ENCODE measurements at regions not wholly inside any gene's neighbourhood (a gene's known extent, or its start where the extent isn't known, plus 50 kb on each side); places are given as distances from the start of the nearest gene placed in this dataset.

DNA sequence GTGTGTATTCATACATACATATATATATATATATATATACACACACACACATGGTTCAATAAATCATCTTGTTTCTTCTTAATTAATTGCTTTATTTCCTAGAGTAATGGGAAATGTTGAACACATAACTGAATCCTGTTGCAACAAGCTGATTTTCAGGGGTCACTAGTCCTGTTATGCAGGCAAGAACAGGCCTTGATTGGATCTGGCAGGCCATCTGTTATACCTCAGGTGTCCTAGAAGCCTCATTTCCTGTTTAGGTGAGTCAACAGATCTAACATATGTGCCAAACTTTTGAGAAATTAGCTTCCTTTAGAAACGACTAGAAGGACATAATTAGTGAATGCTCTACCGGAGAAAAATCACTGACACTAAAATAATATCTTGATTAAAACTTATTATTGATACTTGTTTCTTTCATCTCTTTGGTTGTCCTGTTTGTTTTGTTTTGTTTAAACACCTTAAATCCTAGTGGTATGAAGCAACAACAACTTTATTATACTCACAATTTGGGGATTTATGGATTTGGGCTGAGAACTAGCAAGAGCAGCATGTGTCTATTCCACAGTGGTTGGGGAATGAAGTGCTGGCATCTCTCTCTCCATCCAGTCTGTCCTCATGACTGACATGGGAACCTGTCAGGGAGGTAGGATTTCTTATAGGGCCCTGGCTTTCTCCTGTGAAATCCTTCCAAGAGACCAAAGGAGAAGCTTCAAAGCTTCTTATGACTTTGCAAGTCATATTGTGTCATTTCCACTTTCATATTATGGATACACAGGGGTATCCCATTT is 552.6 kb downstream of the NSUN3 start:
- DNase-seq: no peak
- no peaks in the 10 kb centered on the region for H3K36me3 ChIP-seq
- no peaks in the 10 kb centered on the region for H3K27me3 ChIP-seq (ENCODE audit: low read depth)
- H3K27ac ChIP-seq (replicated peaks): no peak overlapping the region
- H3K9me3 ChIP-seq (replicated peaks): no peaks in the 10 kb centered on the region
- intact Hi-C loops (cut with micrococcal nuclease): no loop called here
- no peaks in the 10 kb centered on the region for H3K4me1 ChIP-seq
- H3K4me3 ChIP-seq: no peak overlapping the region
- TF ChIP-seq, protein P1, sequence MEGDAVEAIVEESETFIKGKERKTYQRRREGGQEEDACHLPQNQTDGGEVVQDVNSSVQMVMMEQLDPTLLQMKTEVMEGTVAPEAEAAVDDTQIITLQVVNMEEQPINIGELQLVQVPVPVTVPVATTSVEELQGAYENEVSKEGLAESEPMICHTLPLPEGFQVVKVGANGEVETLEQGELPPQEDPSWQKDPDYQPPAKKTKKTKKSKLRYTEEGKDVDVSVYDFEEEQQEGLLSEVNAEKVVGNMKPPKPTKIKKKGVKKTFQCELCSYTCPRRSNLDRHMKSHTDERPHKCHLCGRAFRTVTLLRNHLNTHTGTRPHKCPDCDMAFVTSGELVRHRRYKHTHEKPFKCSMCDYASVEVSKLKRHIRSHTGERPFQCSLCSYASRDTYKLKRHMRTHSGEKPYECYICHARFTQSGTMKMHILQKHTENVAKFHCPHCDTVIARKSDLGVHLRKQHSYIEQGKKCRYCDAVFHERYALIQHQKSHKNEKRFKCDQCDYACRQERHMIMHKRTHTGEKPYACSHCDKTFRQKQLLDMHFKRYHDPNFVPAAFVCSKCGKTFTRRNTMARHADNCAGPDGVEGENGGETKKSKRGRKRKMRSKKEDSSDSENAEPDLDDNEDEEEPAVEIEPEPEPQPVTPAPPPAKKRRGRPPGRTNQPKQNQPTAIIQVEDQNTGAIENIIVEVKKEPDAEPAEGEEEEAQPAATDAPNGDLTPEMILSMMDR (IDR thresholded peaks at IDR 0.05; ENCODE audit: borderline replicate concordance): no peak

DNA sequence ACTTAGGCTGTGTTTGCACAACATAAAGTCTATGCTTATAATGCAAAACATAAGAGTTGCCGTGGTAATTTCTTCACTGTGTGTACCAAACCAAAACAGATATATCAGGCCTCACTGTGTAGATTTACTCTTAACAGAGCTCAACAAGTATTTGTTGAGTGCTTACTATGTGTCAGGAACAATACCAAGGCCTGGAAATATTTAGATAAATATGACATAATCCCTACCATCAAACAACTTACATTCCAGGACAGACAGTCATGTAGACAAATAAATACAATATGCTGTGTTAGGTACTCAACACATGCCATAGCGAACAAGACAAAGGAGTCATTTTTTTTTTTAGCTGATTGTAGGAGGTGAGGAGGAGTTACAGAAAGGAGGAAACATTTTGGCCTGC is 554.0 kb downstream of the NSUN3 start:
- H3K4me3 ChIP-seq: no peak overlapping the region
- no peaks in the 10 kb centered on the region for H3K4me1 ChIP-seq

DNA sequence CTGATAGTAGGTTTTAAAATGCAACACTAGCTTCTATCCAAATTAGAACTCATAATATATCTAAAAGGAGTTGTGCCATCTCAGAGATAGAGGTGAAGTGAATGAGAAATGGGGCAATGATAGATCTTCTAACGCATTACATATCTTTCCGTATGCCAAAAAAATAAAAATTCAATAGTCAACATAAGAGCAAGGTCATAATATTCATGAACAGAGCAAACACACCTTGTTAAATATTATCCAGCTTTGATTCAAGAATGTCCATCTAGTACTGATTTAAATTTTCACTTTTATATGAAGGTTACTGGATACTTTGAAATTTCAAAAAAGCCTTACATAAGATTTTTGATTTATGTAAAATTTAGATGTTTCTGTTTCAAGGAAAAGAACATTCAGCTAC is 554.5 kb downstream of the NSUN3 start:
- TF ChIP-seq, protein P1 (IDR thresholded peaks at IDR 0.05; ENCODE audit: borderline replicate concordance): no peak
- no peaks in the 10 kb centered on the region for H3K9me3 ChIP-seq (replicated peaks)
- no peak for DNase-seq
- intact Hi-C loops (cut with micrococcal nuclease): no loop called here
- H3K27ac ChIP-seq (replicated peaks): no peak overlapping the region
- no peaks in the 10 kb centered on the region for H3K36me3 ChIP-seq
- H3K4me3 ChIP-seq: no peak overlapping the region
- H3K4me1 ChIP-seq: no peaks in the 10 kb centered on the region
- no peaks in the 10 kb centered on the region for H3K27me3 ChIP-seq (ENCODE audit: low read depth)

More for the DNA sequence above, 554.0 kb downstream of the NSUN3 start:
- Histone ChIP-seq H3K9me3 (replicated peaks) (no peaks in the 10 kb centered on the region), H3K36me3 (no peaks in the 10 kb centered on the region), H3K27ac (replicated peaks) (no peak overlapping the region), H3K27me3 (ENCODE audit: low read depth) (no peaks in the 10 kb centered on the region)
- TF ChIP-seq, protein P1 (IDR thresholded peaks at IDR 0.05; ENCODE audit: borderline replicate concordance): no peak
- no peak for DNase-seq
- intact Hi-C loops (cut with micrococcal nuclease): no loop called here

DNA sequence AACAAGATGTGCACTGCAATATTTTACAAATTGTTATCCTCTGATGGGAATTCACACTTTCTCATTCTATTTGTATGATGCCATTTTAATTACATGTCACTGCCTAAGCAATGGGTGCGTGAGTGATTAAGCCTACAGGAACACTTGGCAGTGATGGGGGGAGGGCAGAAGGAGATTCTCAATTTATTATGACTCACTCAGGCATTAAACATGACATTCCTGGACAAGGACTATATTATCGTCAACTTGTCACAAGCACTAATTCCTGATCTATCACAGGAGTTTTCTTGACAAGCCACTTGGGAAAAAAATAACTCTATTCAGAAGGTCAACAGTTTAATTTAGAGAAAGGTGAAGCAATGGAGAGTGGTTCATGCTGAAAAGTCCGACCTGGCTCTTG is 556.8 kb downstream of the NSUN3 start:
- no peaks in the 10 kb centered on the region for H3K36me3 ChIP-seq
- no peak overlapping the region for H3K27ac ChIP-seq (replicated peaks)
- TF ChIP-seq, protein P1 (IDR thresholded peaks at IDR 0.05; ENCODE audit: borderline replicate concordance): no peak
- DNase-seq: no peak
- intact Hi-C loops (cut with micrococcal nuclease): no loop called here
- no peaks in the 10 kb centered on the region for H3K9me3 ChIP-seq (replicated peaks)
- no peak overlapping the region for H3K4me3 ChIP-seq
- H3K27me3 ChIP-seq (ENCODE audit: low read depth): no peaks in the 10 kb centered on the region
- no peaks in the 10 kb centered on the region for H3K4me1 ChIP-seq

DNA sequence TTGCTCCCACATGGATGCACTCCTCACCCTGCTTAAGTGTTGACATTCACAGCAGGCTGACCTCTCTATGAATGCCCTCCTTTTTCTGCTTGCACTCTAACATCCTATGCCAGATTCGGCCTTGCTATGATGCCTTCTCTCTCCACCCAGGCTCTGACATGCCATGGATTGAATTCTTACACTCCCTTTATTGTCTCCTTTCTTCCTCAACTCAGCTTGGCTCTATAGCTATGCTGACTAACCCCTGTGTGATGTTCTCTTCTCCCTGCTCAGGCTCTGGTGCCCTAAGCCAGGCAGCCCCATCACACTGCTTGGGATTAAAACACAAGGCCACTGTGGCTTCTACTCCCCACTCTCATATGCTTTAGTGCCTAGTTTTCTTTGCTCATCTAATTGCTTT is 563.7 kb downstream of the NSUN3 start:
- TF ChIP-seq, protein P1 (IDR thresholded peaks at IDR 0.05; ENCODE audit: borderline replicate concordance): no peak
- intact Hi-C loops (cut with micrococcal nuclease): no loop called here
- Histone ChIP-seq H3K4me3 (no peak overlapping the region), H3K9me3 (replicated peaks) (peaks cover 4% of the 10 kb centered on the region), H3K4me1 (no peaks in the 10 kb centered on the region), H3K36me3 (no peaks in the 10 kb centered on the region), H3K27ac (replicated peaks) (no peak overlapping the region), H3K27me3 (ENCODE audit: low read depth) (no peaks in the 10 kb centered on the region)
- no peak for DNase-seq

Data from left ventricle myocardium inferior (tissue), 1 donor.